C4-2B (cell line): ENCODE measurements at regions not wholly inside any gene's neighbourhood (a gene's known extent, or its start where the extent isn't known, plus 50 kb on each side); places are given as distances from the start of the nearest gene placed in this dataset.

ENCODE experiments used
- H3K27ac ChIP-seq: fragments of 450-650 bp; 2 replicates; pipeline ENCODE4 v1.5.1; 2017
- CTCF ChIP-seq: fragments of 450-650 bp; conservative IDR thresholded peaks from 2 replicates; pipeline ENCODE4 v1.5.1; 2017; ENCODE audit warnings: mild to moderate bottlenecking
- ZFX ChIP-seq: fragments of 450-650 bp; IDR thresholded peaks from 2 replicates; pipeline ENCODE4 v1.6.1; 2017

- no peak overlapping the region for H3K27ac ChIP-seq
- TF ChIP-seq ZFX (no peak), CTCF (no peak)
Observed at GRCh38 chr11:113634940-113635575, 71.0 kb downstream of the TMPRSS5 start.

GRCh38 chr11:113632981-113633380 is 73.1 kb downstream of the TMPRSS5 start:
- TF ChIP-seq ZFX = no peak
- no peak for TF ChIP-seq CTCF
- H3K27ac ChIP-seq = no peak overlapping the region

- H3K27ac ChIP-seq = no peak overlapping the region
- no peak for TF ChIP-seq ZFX
- no peak for TF ChIP-seq CTCF
Observed at GRCh38 chr11:113629562-113629961, 76.5 kb downstream of the TMPRSS5 start.

- TF ChIP-seq ZFX (no peak), CTCF (no peak)
Observed at GRCh38 chr11:113628912-113629311, 77.2 kb downstream of the TMPRSS5 start.

GRCh38 chr11:113627946-113628345 is 78.2 kb downstream of the TMPRSS5 start:
- TF ChIP-seq CTCF = no peak
- TF ChIP-seq ZFX = no peak
- H3K27ac ChIP-seq = no peak overlapping the region

More at GRCh38 chr11:113628912-113629311, 77.2 kb downstream of the TMPRSS5 start:
- no peak overlapping the region for H3K27ac ChIP-seq

- no peak overlapping the region for H3K27ac ChIP-seq
- no peak for TF ChIP-seq ZFX
Observed at GRCh38 chr11:113627297-113627696, 78.8 kb downstream of the TMPRSS5 start.

GRCh38 chr11:113626736-113627135 is 79.4 kb downstream of the TMPRSS5 start:
- TF ChIP-seq ZFX (no peak), CTCF (no peak)
- H3K27ac ChIP-seq = no peak overlapping the region

GRCh38 chr11:113623114-113623513 is 83.0 kb downstream of the TMPRSS5 start:
- no peak overlapping the region for H3K27ac ChIP-seq
- TF ChIP-seq ZFX = no peak
